SK-N-SH (cell line): ENCODE measurements at regions not wholly inside any gene's neighbourhood (a gene's known extent, or its start where the extent isn't known, plus 50 kb on each side); places are given as distances from the start of the nearest gene placed in this dataset.

Experiments used
- CTCF ChIP-seq: fragments of 200-600 bp; sonication (generic); IDR thresholded peaks from 2 replicates; pipeline ENCODE4 v1.6.1; 2017; ENCODE audit warnings: antibody characterized with exemption, mild to moderate bottlenecking, moderate library complexity
- EP300 ChIP-seq, 2 experiments: IDR thresholded peaks; 2 replicates each; pipeline versions ENCODE4 v1.4.0 to v1.6.1; 2012; ENCODE audit warnings: borderline replicate concordance in 1 of 2, low read depth in 1 of 2, low read length in 1 of 2
- FOXJ3 ChIP-seq: sonication (generic); formaldehyde crosslinking; IDR thresholded peaks from 2 replicates; pipeline ENCODE4 v1.5.1; 2020; ENCODE audit warnings: mild to moderate bottlenecking, missing genetic modification reagents
- GABPA ChIP-seq: IDR thresholded peaks from 2 replicates; pipeline ENCODE4 v1.4.0; 2012; ENCODE audit warnings: low read depth, mild to moderate bottlenecking
- MAX ChIP-seq: IDR thresholded peaks from 2 replicates; pipeline ENCODE4 v1.4.0; 2012; ENCODE audit warnings: low read depth
- MXI1 ChIP-seq: IDR thresholded peaks from 2 replicates; pipeline ENCODE4 v1.6.1; 2012; ENCODE audit warnings: mild to moderate bottlenecking, low read depth, low read length, improper control_type of control experiment
- POLR2AphosphoS5 ChIP-seq: IDR thresholded peaks from 2 replicates; pipeline ENCODE4 v1.6.1; 2012; ENCODE audit warnings: low read depth, low read length
- SIN3A ChIP-seq: IDR thresholded peaks from 2 replicates; pipeline ENCODE4 v1.6.1; 2012; ENCODE audit warnings: low read depth, mild to moderate bottlenecking, low read length, moderate library complexity, borderline replicate concordance
- SMC3 ChIP-seq: IDR thresholded peaks from 2 replicates; pipeline ENCODE4 v1.6.1; 2012; ENCODE audit warnings: low read depth, low read length, improper control_type of control experiment
- TAF1 ChIP-seq: IDR thresholded peaks from 2 replicates; pipeline ENCODE4 v1.6.1; 2012; ENCODE audit warnings: low read depth, mild to moderate bottlenecking, low read length, moderate library complexity, borderline replicate concordance
- TCF12 ChIP-seq: IDR thresholded peaks from 2 replicates; pipeline ENCODE4 v1.4.0; 2012
- YY1 ChIP-seq: IDR thresholded peaks from 2 replicates; pipeline ENCODE4 v1.4.0; 2012; ENCODE audit warnings: low read depth, mild to moderate bottlenecking
- TF ChIP-seq, protein P1 (sequence below): IDR thresholded peaks from 2 replicates; pipeline ENCODE4 v1.6.1; 2012; ENCODE audit warnings: mild to moderate bottlenecking, low read depth, low read length, moderate library complexity
- TF ChIP-seq, protein P2 (sequence below): IDR thresholded peaks from 2 replicates; pipeline ENCODE4 v1.4.0; 2012; ENCODE audit warnings: low read depth, borderline replicate concordance

- TF ChIP-seq CTCF (no peak), TCF12 (no peak), GABPA (no peak), MAX (no peak), FOXJ3 (CRISPR knock-in tag) (no peak), YY1 (no peak), SIN3A (no peak), MXI1 (no peak), EP300 (IDR thresholded peaks at IDR 0.05; ENCODE audit: borderline replicate concordance in 1 of 2, low read depth in 1 of 2, low read length in 1 of 2) (no peak), TAF1 (no peak), SMC3 (no peak), POLR2AphosphoS5 (no peak)
- TF ChIP-seq, protein P1, sequence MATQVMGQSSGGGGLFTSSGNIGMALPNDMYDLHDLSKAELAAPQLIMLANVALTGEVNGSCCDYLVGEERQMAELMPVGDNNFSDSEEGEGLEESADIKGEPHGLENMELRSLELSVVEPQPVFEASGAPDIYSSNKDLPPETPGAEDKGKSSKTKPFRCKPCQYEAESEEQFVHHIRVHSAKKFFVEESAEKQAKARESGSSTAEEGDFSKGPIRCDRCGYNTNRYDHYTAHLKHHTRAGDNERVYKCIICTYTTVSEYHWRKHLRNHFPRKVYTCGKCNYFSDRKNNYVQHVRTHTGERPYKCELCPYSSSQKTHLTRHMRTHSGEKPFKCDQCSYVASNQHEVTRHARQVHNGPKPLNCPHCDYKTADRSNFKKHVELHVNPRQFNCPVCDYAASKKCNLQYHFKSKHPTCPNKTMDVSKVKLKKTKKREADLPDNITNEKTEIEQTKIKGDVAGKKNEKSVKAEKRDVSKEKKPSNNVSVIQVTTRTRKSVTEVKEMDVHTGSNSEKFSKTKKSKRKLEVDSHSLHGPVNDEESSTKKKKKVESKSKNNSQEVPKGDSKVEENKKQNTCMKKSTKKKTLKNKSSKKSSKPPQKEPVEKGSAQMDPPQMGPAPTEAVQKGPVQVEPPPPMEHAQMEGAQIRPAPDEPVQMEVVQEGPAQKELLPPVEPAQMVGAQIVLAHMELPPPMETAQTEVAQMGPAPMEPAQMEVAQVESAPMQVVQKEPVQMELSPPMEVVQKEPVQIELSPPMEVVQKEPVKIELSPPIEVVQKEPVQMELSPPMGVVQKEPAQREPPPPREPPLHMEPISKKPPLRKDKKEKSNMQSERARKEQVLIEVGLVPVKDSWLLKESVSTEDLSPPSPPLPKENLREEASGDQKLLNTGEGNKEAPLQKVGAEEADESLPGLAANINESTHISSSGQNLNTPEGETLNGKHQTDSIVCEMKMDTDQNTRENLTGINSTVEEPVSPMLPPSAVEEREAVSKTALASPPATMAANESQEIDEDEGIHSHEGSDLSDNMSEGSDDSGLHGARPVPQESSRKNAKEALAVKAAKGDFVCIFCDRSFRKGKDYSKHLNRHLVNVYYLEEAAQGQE, result no peak
- TF ChIP-seq, protein P2, sequence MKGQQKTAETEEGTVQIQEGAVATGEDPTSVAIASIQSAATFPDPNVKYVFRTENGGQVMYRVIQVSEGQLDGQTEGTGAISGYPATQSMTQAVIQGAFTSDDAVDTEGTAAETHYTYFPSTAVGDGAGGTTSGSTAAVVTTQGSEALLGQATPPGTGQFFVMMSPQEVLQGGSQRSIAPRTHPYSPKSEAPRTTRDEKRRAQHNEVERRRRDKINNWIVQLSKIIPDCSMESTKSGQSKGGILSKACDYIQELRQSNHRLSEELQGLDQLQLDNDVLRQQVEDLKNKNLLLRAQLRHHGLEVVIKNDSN, result no peak
Observed at GRCh38 chr2:126764686-126765265, 108.8 kb downstream of the GYPC start.
